ENCODE measurements at regions not wholly inside any gene's neighbourhood (a gene's known extent, or its start where the extent isn't known, plus 50 kb on each side); places are given as distances from the start of the nearest gene placed in this dataset.

GRCh38 chr19:21608571-21608970, 103.2 kb downstream of the ZNF429 start:
- TF ChIP-seq CTCF (IDR thresholded peaks at IDR 0.05) (no peak), POLR2A (IDR thresholded peaks at IDR 0.05) (no peak)

All from adrenal gland (tissue), 5 donors.